Gastroesophageal sphincter (tissue), 3 donors: ENCODE measurements at regions not wholly inside any gene's neighbourhood (a gene's known extent, or its start where the extent isn't known, plus 50 kb on each side); places are given as distances from the start of the nearest gene placed in this dataset.

Experiments used
- POLR2A ChIP-seq, 2 donors: fragments of 450-650 bp; IDR thresholded peaks; one replicate each; pipeline ENCODE4 v1.6.1; 2017; ENCODE audit warnings: antibody characterized with exemption in 2 of 2, mild to moderate bottlenecking in 2 of 2, moderate library complexity in 1 of 2
- POLR2AphosphoS5 ChIP-seq: sonication (generic); formaldehyde crosslinking; IDR thresholded peaks from one replicate; pipeline ENCODE4 v1.6.1; 2017; ENCODE audit warnings: antibody characterized with exemption
- TF ChIP-seq, protein P1 (sequence below), 4 experiments: fragments of 200-600 bp in 2 of 4; fragments of 450-650 bp in 2 of 4; sonication (generic) in 1 of 4; IDR thresholded peaks; one replicate each; pipeline ENCODE4 v1.5.1; 2017 to 2019; ENCODE audit warnings: antibody characterized with exemption in 4 of 4, mild to moderate bottlenecking in 2 of 4, moderate library complexity in 2 of 4

DNA sequence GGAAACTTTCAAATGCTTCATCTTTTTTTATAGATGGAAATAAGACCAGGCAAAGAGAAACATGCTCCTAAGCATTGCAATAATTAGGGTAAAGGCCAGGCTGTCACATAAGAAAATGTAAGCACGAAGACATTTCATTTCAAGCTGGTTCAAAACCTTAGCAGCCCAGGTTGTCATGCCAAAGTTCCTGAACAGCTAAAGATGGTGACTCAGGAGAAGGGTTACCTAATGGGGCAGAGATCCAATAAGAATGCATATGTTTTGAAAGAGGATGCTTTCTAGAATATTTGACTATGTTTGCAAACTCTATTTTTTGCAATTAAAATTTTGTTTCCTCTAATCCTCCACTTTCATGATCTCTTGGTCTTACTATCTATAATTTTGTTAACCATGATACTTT, 65.6 kb upstream of the PHACTR2 start:
- no peak for TF ChIP-seq POLR2AphosphoS5
- TF ChIP-seq POLR2A (IDR thresholded peaks at IDR 0.05) = no peak
- TF ChIP-seq, protein P1, sequence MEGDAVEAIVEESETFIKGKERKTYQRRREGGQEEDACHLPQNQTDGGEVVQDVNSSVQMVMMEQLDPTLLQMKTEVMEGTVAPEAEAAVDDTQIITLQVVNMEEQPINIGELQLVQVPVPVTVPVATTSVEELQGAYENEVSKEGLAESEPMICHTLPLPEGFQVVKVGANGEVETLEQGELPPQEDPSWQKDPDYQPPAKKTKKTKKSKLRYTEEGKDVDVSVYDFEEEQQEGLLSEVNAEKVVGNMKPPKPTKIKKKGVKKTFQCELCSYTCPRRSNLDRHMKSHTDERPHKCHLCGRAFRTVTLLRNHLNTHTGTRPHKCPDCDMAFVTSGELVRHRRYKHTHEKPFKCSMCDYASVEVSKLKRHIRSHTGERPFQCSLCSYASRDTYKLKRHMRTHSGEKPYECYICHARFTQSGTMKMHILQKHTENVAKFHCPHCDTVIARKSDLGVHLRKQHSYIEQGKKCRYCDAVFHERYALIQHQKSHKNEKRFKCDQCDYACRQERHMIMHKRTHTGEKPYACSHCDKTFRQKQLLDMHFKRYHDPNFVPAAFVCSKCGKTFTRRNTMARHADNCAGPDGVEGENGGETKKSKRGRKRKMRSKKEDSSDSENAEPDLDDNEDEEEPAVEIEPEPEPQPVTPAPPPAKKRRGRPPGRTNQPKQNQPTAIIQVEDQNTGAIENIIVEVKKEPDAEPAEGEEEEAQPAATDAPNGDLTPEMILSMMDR (IDR thresholded peaks at IDR 0.05) = no peak
